NCI-H2196 (cell line): ENCODE measurements at regions not wholly inside any gene's neighbourhood (a gene's known extent, or its start where the extent isn't known, plus 50 kb on each side); places are given as distances from the start of the nearest gene placed in this dataset.
"Not testable (repeated sequence)": the region's sequence is repeated elsewhere in the genome, so short reads cannot be mapped to it uniquely, and the experiment has no call there.

ENCODE experiments used
- DNase-seq: peaks from one replicate; lab custom pipeline; 2025; ENCODE audit not compliant: unreplicated experiment; lab: John Stamatoyannopoulos, UW

DNA sequence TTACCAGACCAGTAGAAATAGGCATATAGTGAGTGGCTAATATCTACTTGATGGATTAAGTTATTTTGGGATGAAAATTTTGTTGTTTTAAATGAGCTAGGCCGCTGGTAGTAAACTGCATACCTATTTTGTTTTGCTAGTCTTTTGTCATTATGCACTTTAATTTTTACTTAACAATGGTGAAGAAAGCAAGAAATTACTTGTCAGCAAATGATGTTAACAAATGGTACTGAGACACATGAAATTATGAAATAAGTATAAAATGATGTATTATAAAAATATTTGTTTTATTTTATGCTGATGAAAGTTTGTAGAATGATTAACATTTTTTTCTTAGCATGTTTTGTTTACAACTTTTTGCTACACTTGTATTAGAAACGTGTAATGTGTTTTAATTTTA, 807.7 kb downstream of the TBC1D32 start:
- no peak for DNase-seq

DNA sequence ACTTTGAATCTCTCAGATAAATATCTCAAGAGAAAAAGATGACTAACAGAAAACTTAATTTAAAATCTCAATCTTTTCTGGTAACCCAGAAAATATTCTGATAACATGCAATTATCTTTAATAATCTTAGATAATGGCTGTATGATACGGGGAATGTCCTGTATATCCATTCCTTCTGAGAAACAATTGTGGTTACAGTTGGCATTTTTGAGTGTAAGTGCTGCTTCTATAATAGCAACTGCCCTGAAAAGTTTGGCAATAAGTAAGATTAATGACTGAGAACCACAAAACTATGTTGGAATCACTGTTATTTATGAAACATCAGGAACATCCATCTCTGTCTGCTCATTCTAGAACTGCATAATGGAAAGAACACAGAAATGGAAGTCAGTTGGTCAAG, 819.7 kb downstream of the TBC1D32 start:
- no peak for DNase-seq

DNA sequence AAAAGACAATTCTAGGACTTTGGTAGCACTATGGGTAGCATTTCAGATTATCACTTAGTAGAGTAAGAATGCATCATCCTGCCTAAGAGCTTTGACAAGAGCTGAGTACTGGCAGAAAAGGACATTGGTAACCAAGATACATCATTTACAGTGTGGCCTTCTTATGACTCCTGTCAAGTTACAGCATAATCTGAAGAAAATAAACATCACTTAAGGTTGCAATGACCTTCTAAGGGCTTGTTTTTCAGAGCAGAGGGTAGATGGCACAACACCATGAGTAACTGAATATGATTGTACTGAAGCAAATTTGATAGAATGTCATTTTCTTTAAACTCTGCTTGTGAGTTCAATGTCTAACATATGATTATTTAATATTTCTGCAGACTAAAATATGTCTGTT, 822.6 kb downstream of the TBC1D32 start:
- DNase-seq: no peak

DNA sequence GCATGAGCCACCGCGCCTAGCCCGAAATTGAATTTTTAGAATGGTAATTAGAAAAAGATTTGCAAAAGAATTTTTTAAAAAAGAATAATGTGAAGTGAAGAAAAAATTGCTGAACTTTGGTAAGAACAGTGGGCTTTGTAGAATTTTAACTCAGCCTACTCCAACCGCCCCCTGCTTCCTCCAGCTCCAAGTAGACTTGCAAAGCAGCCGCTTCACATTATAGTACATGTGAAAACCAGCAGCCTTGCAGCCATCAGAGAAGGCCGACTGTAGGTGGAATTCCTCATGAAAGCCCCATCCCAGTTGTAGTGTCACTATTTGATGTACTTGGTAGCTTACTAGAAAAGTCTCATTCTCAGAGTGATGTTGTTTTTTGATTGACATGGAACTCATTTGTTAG, 835.6 kb downstream of the TBC1D32 start:
- no peak for DNase-seq

DNA sequence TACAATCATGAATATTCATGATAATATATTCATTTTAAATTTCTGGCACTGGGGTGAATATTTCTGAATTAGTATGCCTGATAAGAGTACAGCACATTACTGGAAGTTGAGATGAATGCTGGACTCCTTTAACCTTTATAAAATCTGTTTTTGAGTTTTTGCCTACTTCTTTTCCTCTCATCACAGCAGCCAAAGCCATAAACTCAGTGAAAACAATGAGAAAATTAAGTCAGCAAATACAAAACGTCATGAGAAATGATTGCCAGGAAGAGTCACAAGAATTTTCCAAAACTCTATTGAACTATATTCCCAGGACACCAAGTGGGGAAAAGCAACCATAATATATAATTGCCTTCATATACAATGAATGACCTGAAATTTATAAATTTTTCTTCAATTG, 837.6 kb downstream of the TBC1D32 start:
- DNase-seq: no peak

DNA sequence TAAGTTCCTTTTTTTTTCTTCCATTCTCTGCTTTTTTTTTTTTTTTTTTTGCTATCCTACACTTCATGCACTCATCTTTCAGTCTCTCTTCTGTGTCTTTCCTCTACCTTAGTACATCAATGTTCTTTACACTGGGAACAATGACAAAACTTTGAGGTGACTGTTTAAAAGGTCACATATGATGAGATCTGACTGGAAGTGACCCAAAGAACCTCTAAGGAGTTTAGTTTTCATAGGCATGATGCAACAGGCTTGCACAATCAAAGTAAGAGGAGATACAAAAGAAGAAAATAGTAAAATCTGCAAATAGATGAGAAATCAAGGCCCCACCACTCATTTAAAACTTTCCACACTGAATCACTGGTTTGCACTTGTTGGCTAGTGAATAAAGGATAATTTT, 840.8 kb downstream of the TBC1D32 start:
- DNase-seq: no peak

DNA sequence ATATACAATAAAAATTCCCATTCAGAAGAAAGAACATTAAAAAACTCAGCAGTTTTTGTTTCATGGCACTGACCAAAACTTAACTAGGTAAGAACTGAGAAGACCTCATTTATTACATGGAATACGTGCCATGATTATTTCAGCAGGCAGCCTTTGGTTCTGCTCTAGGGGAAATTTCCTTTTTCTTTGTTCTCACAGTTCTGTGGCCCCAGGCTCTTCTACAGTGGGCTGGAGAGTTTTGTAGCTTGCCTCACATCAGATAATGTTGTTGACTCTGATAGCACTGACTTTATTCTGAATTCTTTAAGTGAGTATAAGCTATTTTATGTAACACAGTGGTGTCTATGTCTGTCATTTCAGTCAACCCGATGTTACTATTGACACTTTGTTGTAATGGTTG, 844.3 kb downstream of the TBC1D32 start:
- DNase-seq: no peak

DNA sequence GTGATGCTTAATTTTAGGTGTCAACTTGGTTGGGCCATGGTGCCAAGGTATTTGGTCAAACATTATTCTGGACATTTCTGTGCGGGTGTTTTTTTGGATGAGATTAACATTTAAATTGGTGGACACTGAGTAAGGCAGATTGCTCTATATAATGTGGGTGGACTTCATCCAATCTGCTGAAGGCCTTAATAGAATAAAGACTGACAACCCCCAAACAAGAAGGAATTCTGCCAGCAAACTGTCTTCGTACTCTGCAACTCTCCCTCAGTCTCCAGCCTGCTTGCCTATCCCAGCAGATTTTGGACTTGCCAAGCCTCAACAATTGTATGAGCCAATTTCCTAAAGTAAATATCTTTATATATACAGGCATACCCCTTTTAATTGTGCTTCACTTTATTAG, 850.1 kb downstream of the TBC1D32 start:
- DNase-seq: no peak

DNA sequence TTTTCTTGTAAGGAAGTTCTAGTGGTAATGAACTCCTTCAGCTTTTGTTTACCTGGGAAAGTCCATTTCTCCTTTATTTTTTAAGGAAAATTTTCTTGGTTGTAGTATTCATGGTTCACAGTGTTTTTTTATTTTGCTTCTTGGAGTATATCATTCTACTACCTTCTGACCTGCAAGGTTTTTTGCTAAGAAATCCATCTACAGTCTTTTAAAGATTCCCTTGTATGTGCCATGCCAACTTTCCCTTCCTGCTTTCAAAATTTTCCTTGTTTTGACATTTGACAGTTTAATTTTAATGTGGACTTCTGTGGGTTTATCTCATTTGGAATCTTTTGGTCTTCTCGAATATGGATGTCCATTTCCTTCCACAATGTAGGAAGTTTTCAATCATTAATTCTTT, 855.6 kb downstream of the TBC1D32 start:
- DNase-seq: no peak

DNA sequence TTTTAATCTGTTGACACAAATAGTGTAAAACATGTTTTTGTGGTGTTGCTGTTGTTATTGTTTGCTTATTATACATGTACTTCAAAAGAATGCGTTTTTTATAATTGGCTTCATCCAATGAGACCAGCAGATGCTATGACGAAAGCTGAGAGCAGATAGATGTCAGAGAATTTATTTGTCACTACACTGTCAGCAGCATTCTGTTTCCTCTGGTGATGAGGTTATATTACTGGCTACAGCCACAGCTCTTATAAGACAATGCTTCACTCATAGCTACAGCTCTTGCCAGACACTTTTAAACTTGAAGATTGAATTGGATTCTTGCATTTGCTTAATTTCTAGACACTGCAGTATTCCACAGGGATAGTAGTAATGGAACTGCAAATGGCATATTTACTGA, 860.5 kb downstream of the TBC1D32 start:
- DNase-seq: no peak

DNA sequence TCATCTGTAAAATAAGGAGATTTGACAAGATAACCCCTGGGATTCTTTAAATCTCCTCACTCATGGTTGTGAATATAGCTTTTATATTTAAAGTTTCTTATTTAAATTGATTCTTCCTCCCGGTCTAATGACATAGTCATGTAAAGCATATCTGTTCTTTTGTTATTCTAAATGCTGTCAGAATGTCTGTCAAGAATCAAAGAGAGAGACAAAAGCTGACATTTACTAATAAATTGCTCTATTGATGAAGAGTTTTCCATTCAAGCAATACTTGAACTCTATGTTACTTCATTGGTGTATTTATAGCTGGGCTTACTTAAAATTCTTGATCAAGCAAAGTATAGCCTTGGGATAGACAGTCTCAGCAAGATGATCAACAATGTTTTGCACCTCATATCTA, 865.8 kb downstream of the TBC1D32 start:
- DNase-seq: no peak

DNA sequence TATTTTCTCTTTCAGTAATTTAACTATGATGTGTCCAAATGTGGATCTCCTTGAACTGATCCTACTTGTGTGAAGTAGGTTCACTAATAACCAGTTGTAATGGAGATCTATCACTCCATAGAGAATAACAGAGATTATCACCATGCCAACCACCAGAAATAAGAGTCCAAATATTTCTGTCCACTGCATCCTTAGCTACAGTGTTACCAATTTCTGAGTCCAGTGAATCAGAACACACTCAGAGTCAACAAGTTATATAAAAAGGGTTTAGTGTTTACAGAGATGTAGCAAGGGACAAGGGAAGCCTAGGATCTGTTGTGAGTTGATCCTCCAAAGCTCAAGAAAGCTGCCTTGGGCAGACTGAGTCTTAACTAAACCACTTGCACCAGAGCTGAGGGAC, 882.8 kb downstream of the TBC1D32 start:
- no peak for DNase-seq

DNA sequence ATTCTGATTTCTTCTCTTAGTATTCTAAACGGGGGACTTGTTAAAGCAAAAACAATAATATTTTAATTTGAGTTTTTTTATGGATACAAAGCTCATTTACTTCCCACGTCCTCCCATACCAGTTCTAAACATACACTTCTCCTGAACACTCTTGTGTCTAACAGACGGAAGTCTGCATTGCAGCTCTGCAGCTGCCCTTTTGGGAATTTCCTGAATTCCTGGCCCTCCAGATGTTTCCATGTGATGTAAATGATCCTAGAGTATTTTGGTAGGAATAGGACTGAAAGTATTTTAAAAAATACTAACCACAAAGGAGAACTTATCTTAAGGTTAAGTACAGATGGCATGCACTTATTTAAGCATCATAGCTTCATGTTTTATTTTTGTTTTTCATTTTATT, 886.7 kb downstream of the TBC1D32 start:
- no peak for DNase-seq

DNA sequence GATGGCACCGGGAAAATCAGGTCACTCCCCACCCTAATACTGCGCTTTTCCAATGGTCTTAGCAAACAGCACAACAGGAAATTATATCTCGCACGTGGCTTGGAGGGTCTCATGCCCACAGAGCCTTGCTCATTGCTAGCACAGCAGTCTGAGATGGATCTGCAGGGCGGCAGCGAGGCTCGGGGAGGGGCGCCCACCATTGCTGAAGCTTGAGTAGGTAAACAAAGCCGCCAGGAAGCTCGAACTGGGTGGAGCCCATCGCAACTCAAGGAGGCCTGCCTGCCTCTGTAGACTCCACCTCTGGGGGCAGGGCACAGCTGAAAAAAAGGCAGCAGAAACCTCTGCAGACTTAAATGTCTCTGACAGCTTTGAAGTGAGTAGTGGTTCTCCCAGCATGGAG, 901.4 kb downstream of the TBC1D32 start:
- DNase-seq: not testable (repeated sequence)

DNA sequence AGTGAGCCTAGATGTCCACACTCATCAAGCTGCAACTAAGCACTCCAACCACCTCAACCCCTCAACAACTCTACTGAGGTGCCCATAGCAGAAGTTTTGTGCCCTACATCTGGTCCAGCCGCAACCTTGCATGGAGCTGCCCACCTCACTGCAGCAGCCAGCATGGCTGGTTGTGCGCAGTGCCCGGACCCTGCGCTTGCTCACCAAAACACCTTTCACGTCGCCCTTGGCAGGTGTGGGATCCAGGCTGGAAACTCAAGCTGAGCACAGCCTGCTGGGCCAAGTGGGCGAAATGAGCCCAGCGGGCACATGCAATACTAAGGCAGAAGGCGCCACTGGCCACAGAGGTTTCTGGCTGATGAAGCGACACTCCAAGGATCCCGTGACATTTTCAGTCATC, 902.4 kb downstream of the TBC1D32 start:
- DNase-seq: no peak

DNA sequence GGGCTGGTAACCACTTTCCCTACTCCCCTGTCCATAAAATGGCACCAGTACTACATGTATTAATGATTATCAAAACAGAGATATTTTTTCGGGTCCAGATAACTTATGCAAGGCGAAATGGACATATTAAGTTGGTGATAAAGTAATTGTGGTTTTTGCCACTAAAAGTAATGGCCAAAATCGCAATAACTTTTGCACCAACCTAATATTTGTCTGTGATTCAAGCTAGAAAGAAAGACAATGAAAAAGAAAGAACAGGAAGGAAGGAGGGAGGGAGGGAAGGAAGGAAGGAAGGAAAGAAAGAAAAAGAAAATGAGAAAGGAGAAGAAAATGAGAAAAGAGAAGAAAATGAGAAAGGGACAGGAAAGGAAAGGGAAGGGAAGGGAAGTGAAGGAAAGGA, 922.9 kb downstream of the TBC1D32 start:
- DNase-seq: no peak

DNA sequence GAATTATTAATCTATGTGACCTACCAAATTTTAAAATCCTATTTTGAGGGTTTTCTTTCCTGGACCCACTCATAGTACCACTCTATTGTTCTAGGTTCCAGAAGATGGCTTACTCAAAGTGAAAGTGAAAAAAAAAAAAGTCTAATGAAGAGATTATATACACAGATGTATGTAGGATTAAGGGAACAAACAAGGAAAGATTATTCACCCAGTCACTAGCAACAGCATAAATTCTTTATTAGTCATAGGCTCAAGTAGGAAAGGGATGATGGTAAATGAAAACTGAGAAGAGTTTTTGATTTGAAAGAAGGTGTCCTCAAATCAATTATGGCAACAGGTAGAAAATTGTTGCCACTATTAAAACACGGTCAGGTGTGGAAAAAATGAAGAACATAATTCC, 923.7 kb downstream of the TBC1D32 start:
- DNase-seq: no peak

DNA sequence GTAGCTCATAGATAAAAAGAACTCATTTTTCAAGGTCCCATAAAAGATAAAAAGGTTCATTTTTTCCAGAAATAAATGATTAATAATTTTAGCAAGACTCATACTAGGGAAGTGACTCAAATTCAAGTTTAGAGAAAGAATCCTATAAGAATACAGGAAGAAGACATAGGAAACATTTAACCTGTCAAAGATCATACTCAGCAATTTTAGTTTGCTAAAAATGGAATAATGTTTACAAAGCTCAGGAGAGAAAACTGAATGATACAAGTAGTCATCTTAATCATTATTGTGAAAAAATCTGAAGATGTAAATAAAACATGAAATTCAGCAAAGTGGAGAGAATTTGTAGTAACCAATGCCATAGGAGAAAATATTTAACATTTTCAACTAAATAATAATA, 926.6 kb downstream of the TBC1D32 start:
- no peak for DNase-seq

DNA sequence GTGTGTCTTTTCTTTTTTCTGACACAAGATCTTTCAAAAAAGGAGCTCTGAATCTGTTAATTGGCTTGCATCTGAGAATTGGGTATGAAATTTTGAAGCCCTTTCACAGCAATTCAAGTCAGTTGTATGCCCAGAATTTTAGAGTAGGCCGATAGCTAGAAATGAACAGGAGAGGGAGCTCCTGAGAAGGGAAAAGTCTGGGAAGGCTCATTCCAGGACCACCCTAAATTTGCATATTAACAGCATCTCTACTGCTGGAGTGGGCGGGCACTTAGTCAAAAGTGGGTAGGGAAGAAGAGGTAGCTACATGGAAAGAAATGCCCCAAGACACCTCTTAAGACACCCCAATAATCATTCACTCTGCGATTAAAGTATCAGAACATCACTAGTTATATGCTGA, 928.3 kb downstream of the TBC1D32 start:
- DNase-seq: no peak

DNA sequence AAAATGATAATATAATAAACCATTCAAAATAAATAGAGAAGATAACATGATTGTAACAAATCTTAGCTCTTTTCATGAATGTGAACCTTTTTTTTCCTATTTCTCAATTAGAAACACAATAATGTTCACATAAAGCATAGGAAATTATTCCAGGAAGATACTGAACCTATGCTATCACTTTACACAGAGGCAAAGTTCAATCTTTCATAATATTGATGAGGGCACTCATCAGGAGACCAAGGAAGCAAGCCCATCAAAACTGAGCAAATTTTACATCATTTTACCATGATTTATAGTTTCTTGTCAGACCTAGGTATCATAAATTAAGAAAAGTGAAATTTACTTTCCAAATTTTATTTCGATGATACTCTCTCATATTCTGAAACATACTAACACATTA, 938.5 kb downstream of the TBC1D32 start:
- DNase-seq: no peak

DNA sequence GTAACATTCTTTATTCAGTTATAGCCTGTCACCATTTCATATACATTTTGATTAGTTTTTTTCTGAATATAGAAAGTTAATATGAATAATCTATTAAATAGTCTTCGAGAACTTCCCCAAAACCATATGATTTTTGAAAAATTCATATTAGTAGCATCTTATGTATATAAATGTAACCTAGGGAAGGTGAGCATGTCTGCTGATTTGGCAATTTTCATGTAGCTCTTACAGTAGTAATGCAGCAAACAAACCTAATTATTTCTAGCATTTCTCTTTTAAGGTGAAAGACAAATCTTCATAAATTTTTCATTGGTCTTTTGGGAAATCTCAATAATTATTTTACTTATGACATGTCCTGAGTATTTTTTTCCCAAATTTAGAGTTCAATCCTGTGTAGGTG, 939.0 kb downstream of the TBC1D32 start:
- DNase-seq: no peak

DNA sequence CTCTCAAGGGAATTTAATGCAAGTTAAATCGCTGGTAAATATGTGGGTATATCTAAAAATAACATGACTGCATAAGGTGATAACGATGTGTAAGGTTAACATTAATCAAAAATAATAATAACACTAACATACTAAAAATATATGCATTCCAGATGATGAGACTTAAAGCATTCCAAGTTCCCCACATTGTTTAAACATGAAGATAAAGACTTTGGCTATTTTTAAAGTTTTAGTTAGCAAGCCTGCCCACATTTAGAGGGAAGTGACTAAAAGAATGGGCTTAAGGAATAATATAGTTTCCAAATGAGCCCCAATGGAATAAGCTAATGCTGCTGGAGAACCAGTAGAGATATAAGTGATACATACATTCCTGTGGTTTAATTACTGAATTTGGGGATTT, 941.3 kb downstream of the TBC1D32 start:
- no peak for DNase-seq

DNA sequence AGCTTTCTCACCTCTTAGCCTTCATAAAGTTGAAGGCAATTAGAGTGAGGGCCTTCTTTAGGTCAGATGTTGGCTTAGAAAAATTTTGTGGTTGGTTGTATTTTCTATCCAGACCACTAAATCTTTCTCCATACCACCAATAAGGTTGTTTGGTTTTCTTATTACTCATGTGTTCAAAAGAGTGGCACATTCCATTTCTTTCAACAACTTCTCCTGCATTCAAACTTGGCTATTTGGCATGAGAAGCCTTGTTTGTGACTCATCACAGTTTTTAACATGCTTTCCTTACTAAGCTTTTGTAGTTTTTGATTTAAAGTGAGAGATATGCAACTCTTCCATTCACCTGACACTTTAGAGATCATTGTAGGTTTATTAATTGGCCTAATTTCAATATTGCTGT, 949.6 kb downstream of the TBC1D32 start:
- DNase-seq: no peak

DNA sequence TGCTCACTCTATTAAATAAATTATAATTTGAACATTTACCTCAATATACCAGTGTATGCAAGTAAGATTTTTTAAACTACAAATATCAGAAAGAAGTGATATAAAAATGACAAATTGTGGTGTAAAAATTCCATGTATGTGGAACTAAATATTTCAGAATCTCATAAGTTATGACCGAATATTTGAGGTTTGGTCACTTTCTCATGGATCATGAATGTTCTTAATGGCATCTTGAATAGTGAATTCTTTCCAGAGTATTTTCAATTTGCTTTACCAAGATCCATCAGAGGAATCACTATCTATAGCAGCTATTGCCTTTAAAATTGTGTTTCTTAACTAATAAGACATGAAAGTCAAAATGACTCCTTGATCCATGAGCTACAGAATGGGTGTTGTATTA, 950.6 kb downstream of the TBC1D32 start:
- no peak for DNase-seq
